Heart left ventricle (tissue), 16 donors: ENCODE measurements at regions not wholly inside any gene's neighbourhood (a gene's known extent, or its start where the extent isn't known, plus 50 kb on each side); places are given as distances from the start of the nearest gene placed in this dataset.

ENCODE experiments used
- ATAC-seq, 4 donors: fragments of 200-7000 bp; cut with Tn5 transposase; one replicate each; pipeline ENCODE4 v1.9.1; 2020 to 2022; ENCODE audit warnings: moderate library complexity in 4 of 4, mild to moderate bottlenecking in 3 of 4, moderate number of reproducible peaks in 1 of 4
- DNase-seq, 5 donors: peaks; one replicate each; pipeline ENCODE4 v3.0.0-alpha.2; 2020
- H3K27ac ChIP-seq, 12 donors: fragments of 200-600 bp; sonication (generic) in 4 of 12; one replicate each; pipeline versions ENCODE4 v1.5.0 to v1.8.0; 2016 to 2022; ENCODE audit warnings: mild to moderate bottlenecking in 2 of 12
- H3K27me3 ChIP-seq, 9 donors: fragments of 200-600 bp; sonication (generic) in 2 of 9; one replicate each; pipeline versions ENCODE4 v1.5.1 to v1.8.0; 2016 to 2022; ENCODE audit warnings: mild to moderate bottlenecking in 3 of 9
- H3K36me3 ChIP-seq, 9 donors: fragments of 200-600 bp; sonication (generic) in 2 of 9; one replicate each; pipeline versions ENCODE4 v1.5.0 to v1.8.0; 2018 to 2022; ENCODE audit warnings: mild to moderate bottlenecking in 2 of 9
- H3K4me1 ChIP-seq, 12 donors: fragments of 200-600 bp; sonication (generic) in 4 of 12; one replicate each; pipeline versions ENCODE4 v1.5.0 to v1.8.0; 2016 to 2022; ENCODE audit warnings: mild to moderate bottlenecking in 3 of 12
- H3K4me3 ChIP-seq, 12 donors: fragments of 200-600 bp; sonication (generic) in 4 of 12; one replicate each; pipeline versions ENCODE4 v1.5.0 to v1.8.0; 2017 to 2022; ENCODE audit warnings: mild to moderate bottlenecking in 9 of 12, moderate library complexity in 4 of 12
- H3K9me3 ChIP-seq, 12 donors: fragments of 200-600 bp; sonication (generic) in 4 of 12; one replicate each; pipeline versions ENCODE4 v1.5.0 to v1.8.0; 2016 to 2022; ENCODE audit warnings: mild to moderate bottlenecking in 1 of 12
- CTCF ChIP-seq, 12 donors: fragments of 200-600 bp; sonication (generic) in 4 of 12; IDR thresholded peaks; one replicate each; pipeline versions ENCODE4 v1.5.0 to v1.8.0; 2018 to 2022; ENCODE audit warnings: antibody characterized with exemption in 12 of 12, mild to moderate bottlenecking in 5 of 12
- POLR2A ChIP-seq, 2 donors: fragments of 450-650 bp; IDR thresholded peaks; one replicate each; pipeline ENCODE4 v1.6.1; 2017; ENCODE audit warnings: antibody characterized with exemption in 2 of 2, mild to moderate bottlenecking in 2 of 2, moderate library complexity in 2 of 2
- WGBS, 4 donors: extraction: QIAGEN DNeasy Blood & Tissue Kit in 2 of 4; methylation state at CpG; one replicate each; pipeline versions ENCODE4 v1.1.5 to v1.1.7; 2013 to 2018; 5-methylcytosine and 5-hydroxymethylcytosine counted together
- intact Hi-C, 10 donors: fragments of 100-400 bp; cut with DNase I; formaldehyde crosslinking; loops; one replicate each; pipeline versions ENCODE4 v1.11.1 to v1.14.2; 2022
- donor health status: ischemic (EF 13 %, LVEDD 7.1; RV severe dilation, severe dysfunction).
- donor health status: healthy with polysubstance abuse.
- donor health status: DM: no; HTN: yes; CAD: no.
- donor health status: DM: no; HTN: no; CAD: no.
- donor health status: ischemic (EF 25% LVEDD 6.9; RV normal size, moderate dysfunction).
- donor health status: ischemic (EF 25% LVEDD 5.7; RV mildly dilated, moderate dysfunction).
- donor health status: healthy.
- donor health status: DM: yes; HTN: yes; CAD: no.
- donor health status: ischemic (EF 35%, LVEDD 5.7; RV mildly dilated, moderate dysfunction).
- donor health status: nonischemic (EF 11% LVEDD 7.7; RV severe dilation, severe dysfunction).
- donor health status: DM: yes; HTN: yes; CAD: no.
- donor health status: PGD.
- donor health status: ischemic (EF 29% LVEDD 5.4; RV normal size, mild dysfunction).
- donor health status: nonischemic (EF 23%, LVEDD 6.1; RV moderate dilation, normal function).

GRCh38 chr2:96430394-96430988, 74.7 kb downstream of the NEURL3 start:
- Histone ChIP-seq H3K4me3 (no peak overlapping the region), H3K27me3 (no peaks in the 10 kb centered on the region), H3K4me1 (peaks cover 0 to 25% (median 0%) of the 10 kb centered on the region in 12 donors), H3K9me3 (peaks cover 0 to 3% (median 0%) of the 10 kb centered on the region in 12 donors), H3K27ac (no peak overlapping the region), H3K36me3 (no peaks in the 10 kb centered on the region)
- ATAC-seq (peak in 2 of 4 donors; percentile 19 to 22), DNase-seq (no peak)
- 90 to 98% (median 92%) methylated on average over 2 to 4 of the region's 4 CpGs for WGBS, 4 donors
- TF ChIP-seq CTCF (IDR thresholded peaks at IDR 0.05): no peak
- no peak for TF ChIP-seq POLR2A (IDR thresholded peaks at IDR 0.05)
- intact Hi-C loops: no loop called here

- Histone ChIP-seq H3K9me3 (peaks cover 0 to 3% (median 0%) of the 10 kb centered on the region in 12 donors), H3K27me3 (no peaks in the 10 kb centered on the region), H3K27ac (no peak overlapping the region), H3K4me3 (no peak overlapping the region), H3K4me1 (peaks cover 0 to 25% (median 0%) of the 10 kb centered on the region in 12 donors), H3K36me3 (no peaks in the 10 kb centered on the region)
- DNase-seq: no peak
- intact Hi-C loops: no loop called here
- TF ChIP-seq CTCF (IDR thresholded peaks at IDR 0.05): no peak
- TF ChIP-seq POLR2A (IDR thresholded peaks at IDR 0.05): no peak
- no peak for ATAC-seq
- WGBS, 4 donors: 47 to 75% (median 52%) methylated on average over 1 of the region's 1 CpG
Observed at GRCh38 chr2:96427917-96428316, 77.2 kb downstream of the NEURL3 start.

GRCh38 chr2:96427169-96427568, 78.0 kb downstream of the NEURL3 start:
- peaks cover 0 to 25% (median 0%) of the 10 kb centered on the region in 12 donors for H3K4me1 ChIP-seq
- ATAC-seq (peak in 2 of 4 donors; percentile 50 to 66), DNase-seq (no peak)
- no peak overlapping the region for H3K4me3 ChIP-seq
- TF ChIP-seq POLR2A (IDR thresholded peaks at IDR 0.05) (no peak), CTCF (IDR thresholded peaks at IDR 0.05) (no peak)
- H3K36me3 ChIP-seq: no peaks in the 10 kb centered on the region
- intact Hi-C loops: no loop called here
- WGBS, 4 donors: 45 to 68% (median 57%) methylated on average over 4 of the region's 4 CpGs
- no peaks in the 10 kb centered on the region for H3K27me3 ChIP-seq
- H3K9me3 ChIP-seq: peaks cover 0 to 3% (median 0%) of the 10 kb centered on the region in 12 donors
- no peak overlapping the region for H3K27ac ChIP-seq

GRCh38 chr2:96423828-96424227, 81.3 kb downstream of the NEURL3 start:
- ATAC-seq (no peak), DNase-seq (no peak)
- Histone ChIP-seq H3K4me3 (no peak overlapping the region), H3K9me3 (no peaks in the 10 kb centered on the region), H3K4me1 (peaks cover 0 to 11% (median 0%) of the 10 kb centered on the region in 12 donors), H3K27ac (peak overlapping the region in 1 of 12 donors; percentile 46), H3K27me3 (no peaks in the 10 kb centered on the region), H3K36me3 (no peaks in the 10 kb centered on the region)
- TF ChIP-seq POLR2A (IDR thresholded peaks at IDR 0.05): no peak
- TF ChIP-seq CTCF (IDR thresholded peaks at IDR 0.05): no peak
- intact Hi-C loops: no loop called here
- 51 to 67% (median 57%) methylated on average over 2 of the region's 2 CpGs for WGBS, 4 donors
